RWPE1 (cell line): ENCODE measurements at regions not wholly inside any gene's neighbourhood (a gene's known extent, or its start where the extent isn't known, plus 50 kb on each side); places are given as distances from the start of the nearest gene placed in this dataset.

Experiments
- CTCF ChIA-PET: fragments of 350-600 bp; sonication (Branson Sonifier 250); formaldehyde crosslinking; extraction: SDS; loops from one replicate; lab custom pipeline; 2021; lab: Yijun Ruan, JAX
- POLR2A ChIA-PET: fragments of 400-600 bp; formaldehyde crosslinking; extraction: SDS; loops from one replicate; lab custom pipeline; 2020; ENCODE audit warnings: antibody characterized with exemption; ENCODE audit not compliant: low non-redundant PET; lab: Yijun Ruan, JAX
- DNase-seq: peaks from one replicate; pipeline ENCODE4 v3.0.0; 2012; ENCODE audit warnings: low spot score
- H3K27ac ChIP-seq: fragments of 450-650 bp; 2 replicates; pipeline ENCODE4 v1.5.1; 2017
- TF ChIP-seq, protein P1 (sequence below): fragments of 450-650 bp; conservative IDR thresholded peaks from 2 replicates; pipeline ENCODE4 v1.5.1; 2017; ENCODE audit warnings: low read depth, mild to moderate bottlenecking

DNA sequence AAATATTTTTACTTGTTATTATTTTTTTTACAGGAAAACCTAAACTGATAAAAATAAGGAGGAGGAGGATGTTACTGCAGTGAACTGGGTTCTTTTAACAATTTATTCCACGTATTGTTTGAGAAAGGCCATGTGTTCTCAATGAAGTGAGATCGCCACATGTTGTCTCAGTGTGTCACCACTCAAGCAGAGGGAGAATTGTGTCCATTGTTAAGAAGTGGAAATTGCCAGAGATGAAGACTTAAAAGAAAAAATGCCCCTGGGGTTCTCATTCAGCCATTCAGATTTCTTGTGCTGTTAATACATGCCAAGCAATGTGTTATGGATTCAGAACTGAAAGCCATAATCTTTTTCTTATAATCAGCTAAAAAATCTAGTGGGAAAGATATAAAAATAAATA lies 297.1 kb downstream of the NSUN3 start:
- H3K27ac ChIP-seq = no peak overlapping the region
- ChIA-PET POLR2A (no interaction called here), CTCF (no interaction called here)
- TF ChIP-seq, protein P1, sequence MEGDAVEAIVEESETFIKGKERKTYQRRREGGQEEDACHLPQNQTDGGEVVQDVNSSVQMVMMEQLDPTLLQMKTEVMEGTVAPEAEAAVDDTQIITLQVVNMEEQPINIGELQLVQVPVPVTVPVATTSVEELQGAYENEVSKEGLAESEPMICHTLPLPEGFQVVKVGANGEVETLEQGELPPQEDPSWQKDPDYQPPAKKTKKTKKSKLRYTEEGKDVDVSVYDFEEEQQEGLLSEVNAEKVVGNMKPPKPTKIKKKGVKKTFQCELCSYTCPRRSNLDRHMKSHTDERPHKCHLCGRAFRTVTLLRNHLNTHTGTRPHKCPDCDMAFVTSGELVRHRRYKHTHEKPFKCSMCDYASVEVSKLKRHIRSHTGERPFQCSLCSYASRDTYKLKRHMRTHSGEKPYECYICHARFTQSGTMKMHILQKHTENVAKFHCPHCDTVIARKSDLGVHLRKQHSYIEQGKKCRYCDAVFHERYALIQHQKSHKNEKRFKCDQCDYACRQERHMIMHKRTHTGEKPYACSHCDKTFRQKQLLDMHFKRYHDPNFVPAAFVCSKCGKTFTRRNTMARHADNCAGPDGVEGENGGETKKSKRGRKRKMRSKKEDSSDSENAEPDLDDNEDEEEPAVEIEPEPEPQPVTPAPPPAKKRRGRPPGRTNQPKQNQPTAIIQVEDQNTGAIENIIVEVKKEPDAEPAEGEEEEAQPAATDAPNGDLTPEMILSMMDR = no peak
- DNase-seq = no peak

- TF ChIP-seq, protein P1 = no peak
- CTCF ChIA-PET = no interaction called here
- POLR2A ChIA-PET = no interaction called here
- H3K27ac ChIP-seq = no peak overlapping the region
- DNase-seq = no peak
Measured at GRCh38 chr3:94360987-94361386, 298.1 kb downstream of the NSUN3 start.

DNA sequence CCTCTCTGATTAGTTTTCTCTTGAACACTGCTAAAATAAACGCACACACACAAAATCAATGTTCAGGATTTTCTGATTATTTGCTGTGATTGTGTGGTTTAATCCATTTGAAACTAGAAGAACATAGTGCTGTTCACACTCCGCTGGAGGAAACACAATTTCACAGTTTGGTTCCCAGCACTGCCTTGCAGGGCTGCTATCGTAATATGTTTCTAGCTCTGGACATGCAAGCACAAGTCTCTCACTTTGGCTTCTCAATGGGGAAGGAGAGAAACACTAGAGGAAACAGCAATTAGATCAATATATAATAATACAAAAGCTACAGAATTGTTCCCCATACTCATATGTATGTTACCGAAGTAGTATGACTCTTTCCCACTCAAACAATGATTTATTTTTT lies 299.5 kb downstream of the NSUN3 start:
- TF ChIP-seq, protein P1 = no peak
- H3K27ac ChIP-seq = no peak overlapping the region
- no peak for DNase-seq
- ChIA-PET CTCF (interaction anchor here (0.6 kb wide), 1 partner anchor 300 kb away, joined by 3 read pairs; no protein-coding TSS in a partner anchor), POLR2A (interaction anchor here (0.8 kb wide), 1 partner anchor 113 kb away, joined by 3 read pairs; no protein-coding TSS in a partner anchor)

GRCh38 chr3:94365006-94365405 lies 302.1 kb downstream of the NSUN3 start:
- ChIA-PET POLR2A (no interaction called here), CTCF (no interaction called here)
- H3K27ac ChIP-seq = no peak overlapping the region
- TF ChIP-seq, protein P1 = no peak
- no peak for DNase-seq

- H3K27ac ChIP-seq = no peak overlapping the region
- TF ChIP-seq, protein P1 = no peak
- no peak for DNase-seq
- CTCF ChIA-PET = no interaction called here
- POLR2A ChIA-PET = no interaction called here
Measured at GRCh38 chr3:94372026-94372425, 309.2 kb downstream of the NSUN3 start.

DNA sequence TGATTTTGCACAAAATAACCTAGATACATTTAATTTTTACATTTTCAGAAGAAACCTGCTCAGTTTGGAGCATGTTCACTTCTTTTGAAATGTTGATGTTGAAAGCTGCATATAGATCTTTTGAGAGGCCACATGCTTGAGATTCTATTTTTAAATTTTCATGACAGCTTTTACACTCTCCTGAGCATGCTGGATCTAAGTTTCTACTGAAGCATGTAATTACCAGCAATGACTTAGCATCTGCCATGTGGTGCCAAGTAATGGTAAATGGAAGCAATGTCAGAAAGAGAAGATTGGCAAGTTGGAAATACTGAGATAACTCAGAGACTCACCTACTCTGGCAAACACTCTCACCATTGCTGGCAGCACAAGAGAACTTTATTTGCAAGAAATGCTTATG lies 310.6 kb downstream of the NSUN3 start:
- ChIA-PET CTCF (no interaction called here), POLR2A (no interaction called here)

More for the DNA sequence above, 310.6 kb downstream of the NSUN3 start:
- H3K27ac ChIP-seq = no peak overlapping the region
- no peak for DNase-seq
- TF ChIP-seq, protein P1 = no peak
